HepG2 (cell line): ENCODE measurements at regions not wholly inside any gene's neighbourhood (a gene's known extent, or its start where the extent isn't known, plus 50 kb on each side); places are given as distances from the start of the nearest gene placed in this dataset.

Source experiments
- CAMTA2 ChIP-seq: sonication (generic); formaldehyde crosslinking; IDR thresholded peaks from 2 replicates; pipeline ENCODE4 v1.4.0; 2020; ENCODE audit warnings: mild to moderate bottlenecking, missing genetic modification reagents, borderline replicate concordance
- FOSL1 ChIP-seq: sonication (generic); formaldehyde crosslinking; IDR thresholded peaks from 2 replicates; pipeline ENCODE4 v1.9.0; 2021; ENCODE audit warnings: missing genetic modification reagents, borderline replicate concordance
- HMGXB4 ChIP-seq, 2 experiments: sonication (generic) in 1 of 2; formaldehyde crosslinking in 1 of 2; IDR thresholded peaks; 2 replicates each; pipeline versions ENCODE4 v1.4.0 to v1.6.1; 2018 to 2020; ENCODE audit warnings: missing genetic modification reagents in 2 of 2, borderline replicate concordance in 1 of 2, low read depth in 1 of 2, mild to moderate bottlenecking in 1 of 2, missing biosample characterization in 1 of 2
- KDM1A ChIP-seq: IDR thresholded peaks from 2 replicates; pipeline ENCODE4 v1.6.1; 2016; ENCODE audit warnings: missing compliant biosample characterization
- POLR2AphosphoS2 ChIP-seq: IDR thresholded peaks from 2 replicates; pipeline ENCODE4 v1.6.1; 2011; ENCODE audit warnings: low read depth, low read length, improper control_type of control experiment
- SUZ12 ChIP-seq: fragments of 150-350 bp; IDR thresholded peaks from 2 replicates; pipeline ENCODE4 v1.6.1; 2014; ENCODE audit warnings: low read depth, low read length
- ZBTB8A ChIP-seq: sonication (generic); formaldehyde crosslinking; IDR thresholded peaks from 2 replicates; pipeline ENCODE4 v1.4.0; 2020; ENCODE audit warnings: mild to moderate bottlenecking, low read depth, missing genetic modification reagents, borderline replicate concordance
- ZNF136 ChIP-seq: sonication (generic); formaldehyde crosslinking; IDR thresholded peaks from 2 replicates; pipeline ENCODE4 v1.8.1; 2022; ENCODE audit warnings: low read depth, mild to moderate bottlenecking, moderate library complexity, missing genetic modification reagents
- ZNF543 ChIP-seq: sonication (generic); formaldehyde crosslinking; IDR thresholded peaks from 2 replicates; pipeline ENCODE4 v1.4.0; 2020; ENCODE audit warnings: mild to moderate bottlenecking, missing genetic modification reagents
- TF ChIP-seq, protein P1 (sequence below): sonication (generic); formaldehyde crosslinking; IDR thresholded peaks from 2 replicates; pipeline ENCODE4 v1.5.0; 2020; ENCODE audit warnings: mild to moderate bottlenecking, missing genetic modification reagents, moderate library complexity
- TF ChIP-seq, protein P2 (sequence below): IDR thresholded peaks from 2 replicates; pipeline ENCODE4 v1.6.1; 2016; ENCODE audit warnings: low read depth, missing genetic modification reagents, missing compliant biosample characterization
- TF ChIP-seq, protein P3 (sequence below): sonication (generic); formaldehyde crosslinking; IDR thresholded peaks from 2 replicates; pipeline ENCODE4 v1.4.0; 2020; ENCODE audit warnings: low read depth, mild to moderate bottlenecking, missing genetic modification reagents
- TF ChIP-seq, protein P4 (sequence below): sonication (generic); formaldehyde crosslinking; IDR thresholded peaks from 2 replicates; pipeline ENCODE4 v1.4.0; 2020; ENCODE audit warnings: missing genetic modification reagents

DNA sequence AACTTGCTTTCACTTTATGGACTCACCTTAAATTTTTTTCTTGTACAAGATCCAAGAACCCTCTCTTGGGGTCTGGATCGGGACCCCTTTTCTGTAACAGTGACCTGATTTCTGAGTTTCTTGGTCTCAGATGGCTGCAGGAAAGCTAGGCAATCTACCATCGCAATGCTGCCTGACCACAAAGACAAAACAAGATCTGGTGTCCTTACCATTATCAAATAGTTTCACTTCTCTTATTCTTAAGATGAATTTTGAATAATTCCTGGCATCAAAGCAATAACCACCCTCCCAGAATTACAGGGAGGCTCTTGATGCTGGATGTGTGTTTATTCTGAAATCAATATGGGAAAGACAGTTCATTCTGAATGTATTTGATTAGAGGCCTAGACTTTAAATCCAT lies 77.4 kb upstream of the FRMD4A start:
- TF ChIP-seq, protein P1, sequence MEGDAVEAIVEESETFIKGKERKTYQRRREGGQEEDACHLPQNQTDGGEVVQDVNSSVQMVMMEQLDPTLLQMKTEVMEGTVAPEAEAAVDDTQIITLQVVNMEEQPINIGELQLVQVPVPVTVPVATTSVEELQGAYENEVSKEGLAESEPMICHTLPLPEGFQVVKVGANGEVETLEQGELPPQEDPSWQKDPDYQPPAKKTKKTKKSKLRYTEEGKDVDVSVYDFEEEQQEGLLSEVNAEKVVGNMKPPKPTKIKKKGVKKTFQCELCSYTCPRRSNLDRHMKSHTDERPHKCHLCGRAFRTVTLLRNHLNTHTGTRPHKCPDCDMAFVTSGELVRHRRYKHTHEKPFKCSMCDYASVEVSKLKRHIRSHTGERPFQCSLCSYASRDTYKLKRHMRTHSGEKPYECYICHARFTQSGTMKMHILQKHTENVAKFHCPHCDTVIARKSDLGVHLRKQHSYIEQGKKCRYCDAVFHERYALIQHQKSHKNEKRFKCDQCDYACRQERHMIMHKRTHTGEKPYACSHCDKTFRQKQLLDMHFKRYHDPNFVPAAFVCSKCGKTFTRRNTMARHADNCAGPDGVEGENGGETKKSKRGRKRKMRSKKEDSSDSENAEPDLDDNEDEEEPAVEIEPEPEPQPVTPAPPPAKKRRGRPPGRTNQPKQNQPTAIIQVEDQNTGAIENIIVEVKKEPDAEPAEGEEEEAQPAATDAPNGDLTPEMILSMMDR = no peak
- TF ChIP-seq FOSL1 (no peak), ZBTB8A (no peak), ZNF543 (CRISPR knock-in tag) (no peak), ZNF136 (CRISPR knock-in tag) (no peak), POLR2AphosphoS2 (no peak), CAMTA2 (CRISPR knock-in tag) (no peak), HMGXB4 (CRISPR knock-in tag; IDR thresholded peaks at IDR 0.05; ENCODE audit: borderline replicate concordance in 1 of 2, low read depth in 1 of 2) (no peak), SUZ12 (no peak), KDM1A (CRISPR knock-in tag) (no peak)
- TF ChIP-seq, protein P2, sequence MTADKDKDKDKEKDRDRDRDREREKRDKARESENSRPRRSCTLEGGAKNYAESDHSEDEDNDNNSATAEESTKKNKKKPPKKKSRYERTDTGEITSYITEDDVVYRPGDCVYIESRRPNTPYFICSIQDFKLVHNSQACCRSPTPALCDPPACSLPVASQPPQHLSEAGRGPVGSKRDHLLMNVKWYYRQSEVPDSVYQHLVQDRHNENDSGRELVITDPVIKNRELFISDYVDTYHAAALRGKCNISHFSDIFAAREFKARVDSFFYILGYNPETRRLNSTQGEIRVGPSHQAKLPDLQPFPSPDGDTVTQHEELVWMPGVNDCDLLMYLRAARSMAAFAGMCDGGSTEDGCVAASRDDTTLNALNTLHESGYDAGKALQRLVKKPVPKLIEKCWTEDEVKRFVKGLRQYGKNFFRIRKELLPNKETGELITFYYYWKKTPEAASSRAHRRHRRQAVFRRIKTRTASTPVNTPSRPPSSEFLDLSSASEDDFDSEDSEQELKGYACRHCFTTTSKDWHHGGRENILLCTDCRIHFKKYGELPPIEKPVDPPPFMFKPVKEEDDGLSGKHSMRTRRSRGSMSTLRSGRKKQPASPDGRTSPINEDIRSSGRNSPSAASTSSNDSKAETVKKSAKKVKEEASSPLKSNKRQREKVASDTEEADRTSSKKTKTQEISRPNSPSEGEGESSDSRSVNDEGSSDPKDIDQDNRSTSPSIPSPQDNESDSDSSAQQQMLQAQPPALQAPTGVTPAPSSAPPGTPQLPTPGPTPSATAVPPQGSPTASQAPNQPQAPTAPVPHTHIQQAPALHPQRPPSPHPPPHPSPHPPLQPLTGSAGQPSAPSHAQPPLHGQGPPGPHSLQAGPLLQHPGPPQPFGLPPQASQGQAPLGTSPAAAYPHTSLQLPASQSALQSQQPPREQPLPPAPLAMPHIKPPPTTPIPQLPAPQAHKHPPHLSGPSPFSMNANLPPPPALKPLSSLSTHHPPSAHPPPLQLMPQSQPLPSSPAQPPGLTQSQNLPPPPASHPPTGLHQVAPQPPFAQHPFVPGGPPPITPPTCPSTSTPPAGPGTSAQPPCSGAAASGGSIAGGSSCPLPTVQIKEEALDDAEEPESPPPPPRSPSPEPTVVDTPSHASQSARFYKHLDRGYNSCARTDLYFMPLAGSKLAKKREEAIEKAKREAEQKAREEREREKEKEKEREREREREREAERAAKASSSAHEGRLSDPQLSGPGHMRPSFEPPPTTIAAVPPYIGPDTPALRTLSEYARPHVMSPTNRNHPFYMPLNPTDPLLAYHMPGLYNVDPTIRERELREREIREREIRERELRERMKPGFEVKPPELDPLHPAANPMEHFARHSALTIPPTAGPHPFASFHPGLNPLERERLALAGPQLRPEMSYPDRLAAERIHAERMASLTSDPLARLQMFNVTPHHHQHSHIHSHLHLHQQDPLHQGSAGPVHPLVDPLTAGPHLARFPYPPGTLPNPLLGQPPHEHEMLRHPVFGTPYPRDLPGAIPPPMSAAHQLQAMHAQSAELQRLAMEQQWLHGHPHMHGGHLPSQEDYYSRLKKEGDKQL = no peak
- TF ChIP-seq, protein P3, sequence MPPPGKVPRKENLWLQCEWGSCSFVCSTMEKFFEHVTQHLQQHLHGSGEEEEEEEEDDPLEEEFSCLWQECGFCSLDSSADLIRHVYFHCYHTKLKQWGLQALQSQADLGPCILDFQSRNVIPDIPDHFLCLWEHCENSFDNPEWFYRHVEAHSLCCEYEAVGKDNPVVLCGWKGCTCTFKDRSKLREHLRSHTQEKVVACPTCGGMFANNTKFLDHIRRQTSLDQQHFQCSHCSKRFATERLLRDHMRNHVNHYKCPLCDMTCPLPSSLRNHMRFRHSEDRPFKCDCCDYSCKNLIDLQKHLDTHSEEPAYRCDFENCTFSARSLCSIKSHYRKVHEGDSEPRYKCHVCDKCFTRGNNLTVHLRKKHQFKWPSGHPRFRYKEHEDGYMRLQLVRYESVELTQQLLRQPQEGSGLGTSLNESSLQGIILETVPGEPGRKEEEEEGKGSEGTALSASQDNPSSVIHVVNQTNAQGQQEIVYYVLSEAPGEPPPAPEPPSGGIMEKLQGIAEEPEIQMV = no peak
- TF ChIP-seq, protein P4, sequence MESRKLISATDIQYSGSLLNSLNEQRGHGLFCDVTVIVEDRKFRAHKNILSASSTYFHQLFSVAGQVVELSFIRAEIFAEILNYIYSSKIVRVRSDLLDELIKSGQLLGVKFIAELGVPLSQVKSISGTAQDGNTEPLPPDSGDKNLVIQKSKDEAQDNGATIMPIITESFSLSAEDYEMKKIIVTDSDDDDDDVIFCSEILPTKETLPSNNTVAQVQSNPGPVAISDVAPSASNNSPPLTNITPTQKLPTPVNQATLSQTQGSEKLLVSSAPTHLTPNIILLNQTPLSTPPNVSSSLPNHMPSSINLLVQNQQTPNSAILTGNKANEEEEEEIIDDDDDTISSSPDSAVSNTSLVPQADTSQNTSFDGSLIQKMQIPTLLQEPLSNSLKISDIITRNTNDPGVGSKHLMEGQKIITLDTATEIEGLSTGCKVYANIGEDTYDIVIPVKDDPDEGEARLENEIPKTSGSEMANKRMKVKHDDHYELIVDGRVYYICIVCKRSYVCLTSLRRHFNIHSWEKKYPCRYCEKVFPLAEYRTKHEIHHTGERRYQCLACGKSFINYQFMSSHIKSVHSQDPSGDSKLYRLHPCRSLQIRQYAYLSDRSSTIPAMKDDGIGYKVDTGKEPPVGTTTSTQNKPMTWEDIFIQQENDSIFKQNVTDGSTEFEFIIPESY (CRISPR knock-in tag) = no peak
